Keratinocyte (primary cell): ENCODE measurements at regions not wholly inside any gene's neighbourhood (a gene's known extent, or its start where the extent isn't known, plus 50 kb on each side); places are given as distances from the start of the nearest gene placed in this dataset.

ENCODE experiments used
- EZH2 ChIP-seq: IDR thresholded peaks from one replicate; pipeline ENCODE4 v1.6.1; 2012; ENCODE audit warnings: inconsistent platforms, mild to moderate bottlenecking, low read length, moderate library complexity
- TF ChIP-seq, protein P1 (sequence below), 3 experiments: IDR thresholded peaks in 1 of 3; conservative IDR thresholded peaks in 1 of 3; optimal IDR thresholded peaks in 1 of 3; 2 replicates in 2 of 3; 3 replicates in 1 of 3; pipeline versions ENCODE3 to v1.5.1; 2011; ENCODE audit warnings: low read length in 3 of 3, mild to moderate bottlenecking in 3 of 3, moderate library complexity in 2 of 3, control low read depth in 1 of 3, inconsistent platforms in 1 of 3; ENCODE audit not compliant: insufficient read depth in 2 of 3; ENCODE audit errors: extremely low read depth in 1 of 3

DNA sequence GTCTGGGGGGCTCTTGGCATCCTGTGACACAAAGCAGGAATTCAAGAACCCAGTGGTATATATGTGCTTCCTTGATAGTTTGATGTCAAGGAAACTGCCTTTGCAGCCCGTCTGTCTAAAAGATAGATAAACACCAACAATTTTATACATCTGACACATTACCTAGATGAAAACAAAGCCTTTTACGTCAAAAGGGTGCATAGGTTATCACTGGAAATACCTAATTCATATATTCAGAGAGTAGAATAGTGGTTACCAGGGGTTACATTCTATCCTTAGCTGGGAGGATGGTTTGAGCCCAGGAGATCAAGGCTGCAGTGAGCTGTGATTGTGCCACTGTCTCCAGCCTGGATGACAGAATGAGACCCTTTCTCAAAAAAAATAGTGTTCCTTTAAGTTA lies 356.9 kb upstream of the RASGRP1 start:
- TF ChIP-seq, protein P1, sequence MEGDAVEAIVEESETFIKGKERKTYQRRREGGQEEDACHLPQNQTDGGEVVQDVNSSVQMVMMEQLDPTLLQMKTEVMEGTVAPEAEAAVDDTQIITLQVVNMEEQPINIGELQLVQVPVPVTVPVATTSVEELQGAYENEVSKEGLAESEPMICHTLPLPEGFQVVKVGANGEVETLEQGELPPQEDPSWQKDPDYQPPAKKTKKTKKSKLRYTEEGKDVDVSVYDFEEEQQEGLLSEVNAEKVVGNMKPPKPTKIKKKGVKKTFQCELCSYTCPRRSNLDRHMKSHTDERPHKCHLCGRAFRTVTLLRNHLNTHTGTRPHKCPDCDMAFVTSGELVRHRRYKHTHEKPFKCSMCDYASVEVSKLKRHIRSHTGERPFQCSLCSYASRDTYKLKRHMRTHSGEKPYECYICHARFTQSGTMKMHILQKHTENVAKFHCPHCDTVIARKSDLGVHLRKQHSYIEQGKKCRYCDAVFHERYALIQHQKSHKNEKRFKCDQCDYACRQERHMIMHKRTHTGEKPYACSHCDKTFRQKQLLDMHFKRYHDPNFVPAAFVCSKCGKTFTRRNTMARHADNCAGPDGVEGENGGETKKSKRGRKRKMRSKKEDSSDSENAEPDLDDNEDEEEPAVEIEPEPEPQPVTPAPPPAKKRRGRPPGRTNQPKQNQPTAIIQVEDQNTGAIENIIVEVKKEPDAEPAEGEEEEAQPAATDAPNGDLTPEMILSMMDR (optimal IDR thresholded peaks at IDR 0.05 in 1 of 3, IDR thresholded peaks at IDR 0.05 in 1 of 3, conservative IDR thresholded peaks at IDR 0.05 in 1 of 3; ENCODE audit: extremely low read depth in 1 of 3, insufficient read depth in 2 of 3, low read length in 3 of 3) = no peak
- TF ChIP-seq EZH2 = no peak
